ENCODE measurements at regions not wholly inside any gene's neighbourhood (a gene's known extent, or its start where the extent isn't known, plus 50 kb on each side); places are given as distances from the start of the nearest gene placed in this dataset.

- TF ChIP-seq, protein P1, sequence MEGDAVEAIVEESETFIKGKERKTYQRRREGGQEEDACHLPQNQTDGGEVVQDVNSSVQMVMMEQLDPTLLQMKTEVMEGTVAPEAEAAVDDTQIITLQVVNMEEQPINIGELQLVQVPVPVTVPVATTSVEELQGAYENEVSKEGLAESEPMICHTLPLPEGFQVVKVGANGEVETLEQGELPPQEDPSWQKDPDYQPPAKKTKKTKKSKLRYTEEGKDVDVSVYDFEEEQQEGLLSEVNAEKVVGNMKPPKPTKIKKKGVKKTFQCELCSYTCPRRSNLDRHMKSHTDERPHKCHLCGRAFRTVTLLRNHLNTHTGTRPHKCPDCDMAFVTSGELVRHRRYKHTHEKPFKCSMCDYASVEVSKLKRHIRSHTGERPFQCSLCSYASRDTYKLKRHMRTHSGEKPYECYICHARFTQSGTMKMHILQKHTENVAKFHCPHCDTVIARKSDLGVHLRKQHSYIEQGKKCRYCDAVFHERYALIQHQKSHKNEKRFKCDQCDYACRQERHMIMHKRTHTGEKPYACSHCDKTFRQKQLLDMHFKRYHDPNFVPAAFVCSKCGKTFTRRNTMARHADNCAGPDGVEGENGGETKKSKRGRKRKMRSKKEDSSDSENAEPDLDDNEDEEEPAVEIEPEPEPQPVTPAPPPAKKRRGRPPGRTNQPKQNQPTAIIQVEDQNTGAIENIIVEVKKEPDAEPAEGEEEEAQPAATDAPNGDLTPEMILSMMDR (IDR thresholded peaks at IDR 0.05; ENCODE audit: insufficient read depth, low read length, missing control alignments) = no peak
- ChIA-PET POLR2A (no interaction called here), CTCF (no interaction called here)
- no peak for DNase-seq (ENCODE audit: low read depth, low spot score)
- H3K4me3 ChIP-seq (ENCODE audit: low read depth, low read length) = no peak overlapping the region
Observed at GRCh38 chr2:238653431-238654109, 194.3 kb upstream of the TWIST2 start.

GRCh38 chr2:238654479-238655197, 193.2 kb upstream of the TWIST2 start:
- CTCF ChIA-PET = no interaction called here

DNA sequence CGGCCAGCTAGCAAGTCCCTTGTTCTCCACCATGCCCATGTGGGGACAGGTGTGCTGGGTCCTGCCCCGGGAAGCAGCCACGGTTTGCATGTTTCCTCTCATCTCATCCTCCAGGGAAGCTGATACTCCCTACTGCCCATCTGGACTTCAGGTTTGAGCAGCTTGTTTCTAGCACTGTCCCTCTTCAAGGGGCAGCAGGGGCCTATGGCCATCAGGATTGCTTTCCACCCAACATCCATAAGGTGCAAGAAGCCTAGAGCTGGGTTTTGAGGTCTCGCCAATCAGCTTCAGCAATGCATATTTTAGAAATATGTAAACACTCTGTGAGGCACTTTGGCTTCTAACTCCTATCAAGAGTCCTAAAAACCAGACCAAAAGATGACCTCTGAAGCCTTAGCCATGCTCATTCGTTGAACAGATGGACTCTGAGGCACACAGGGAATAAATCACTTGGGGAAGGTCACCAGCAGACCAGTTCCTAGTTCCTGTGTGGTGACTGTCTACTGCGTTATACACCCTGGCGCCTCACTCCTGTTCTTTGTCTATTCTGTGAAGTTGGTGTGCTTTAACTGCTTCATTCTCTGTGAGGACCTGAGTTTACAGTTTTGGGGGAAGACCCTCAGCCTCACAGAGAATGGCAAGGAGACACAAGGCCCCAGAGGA, 192.6 kb upstream of the TWIST2 start:
- POLR2A ChIA-PET = no interaction called here
- TF ChIP-seq, protein P1 (IDR thresholded peaks at IDR 0.05; ENCODE audit: insufficient read depth, low read length, missing control alignments) = no peak
- H3K4me3 ChIP-seq (ENCODE audit: low read depth, low read length) = no peak overlapping the region
- CTCF ChIA-PET = no interaction called here
- DNase-seq (ENCODE audit: low read depth, low spot score) = no peak

More at GRCh38 chr2:238654479-238655197, 193.2 kb upstream of the TWIST2 start:
- DNase-seq (ENCODE audit: low read depth, low spot score) = no peak
- no peak overlapping the region for H3K4me3 ChIP-seq (ENCODE audit: low read depth, low read length)
- TF ChIP-seq, protein P1 (IDR thresholded peaks at IDR 0.05; ENCODE audit: insufficient read depth, low read length, missing control alignments) = no peak
- POLR2A ChIA-PET = no interaction called here

DNA sequence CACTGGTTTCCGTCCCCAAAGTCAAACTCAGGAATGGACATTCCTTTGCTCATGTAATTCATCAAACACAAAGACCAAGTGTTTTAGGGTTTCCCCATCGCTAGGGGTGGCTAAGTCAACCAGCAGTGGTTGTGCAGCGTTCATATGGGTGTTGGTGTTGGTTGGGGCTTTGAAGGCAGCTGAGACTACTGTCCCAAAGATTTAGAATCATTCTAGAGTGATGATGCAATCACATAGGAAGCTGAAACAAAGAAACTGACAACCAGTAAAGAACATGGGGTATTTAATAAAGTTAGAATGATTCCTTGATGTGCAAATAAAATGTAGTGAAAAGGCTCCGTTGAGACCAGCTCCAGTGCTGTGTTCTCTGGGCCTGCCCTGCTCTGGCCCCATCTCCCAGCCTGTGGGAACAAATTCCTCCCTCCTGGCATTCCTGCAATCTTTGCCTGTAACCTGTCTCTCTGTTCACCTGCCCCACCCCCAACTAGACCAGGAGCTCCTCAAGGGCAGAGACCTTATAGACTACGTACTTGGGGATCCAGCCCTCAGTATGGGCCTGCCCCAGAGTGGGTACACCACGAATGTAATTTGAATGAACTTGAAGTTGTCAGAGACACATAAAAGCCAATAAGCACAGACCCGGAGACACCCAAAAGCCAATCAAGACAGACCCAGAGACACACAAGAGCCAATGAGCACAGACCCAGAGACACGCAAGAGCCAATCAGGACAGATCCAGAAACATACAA, 191.7 kb upstream of the TWIST2 start:
- CTCF ChIA-PET = no interaction called here
- DNase-seq (ENCODE audit: low read depth, low spot score) = no peak

GRCh38 chr2:238657132-238658053, 190.5 kb upstream of the TWIST2 start:
- ChIA-PET POLR2A (no interaction called here), CTCF (interaction anchor here (1.3 kb wide), 1 partner anchor 128 kb away, joined by 5 read pairs; no protein-coding TSS in a partner anchor)
- H3K4me3 ChIP-seq (ENCODE audit: low read depth, low read length) = no peak overlapping the region
- TF ChIP-seq, protein P1 (IDR thresholded peaks at IDR 0.05; ENCODE audit: insufficient read depth, low read length, missing control alignments) = no peak
- no peak for DNase-seq (ENCODE audit: low read depth, low spot score)

More for the DNA sequence above, 191.7 kb upstream of the TWIST2 start:
- POLR2A ChIA-PET = no interaction called here
- TF ChIP-seq, protein P1 (IDR thresholded peaks at IDR 0.05; ENCODE audit: insufficient read depth, low read length, missing control alignments) = no peak
- no peak overlapping the region for H3K4me3 ChIP-seq (ENCODE audit: low read depth, low read length)
